ENCODE measurements at regions not wholly inside any gene's neighbourhood (a gene's known extent, or its start where the extent isn't known, plus 50 kb on each side); places are given as distances from the start of the nearest gene placed in this dataset.

- Histone ChIP-seq H2BK12ac (ENCODE audit: low read depth, low read length) (no peak overlapping the region), H3K23me2 (ENCODE audit: low read depth, low read length) (no peaks in the 10 kb centered on the region), H3K4ac (replicated peaks; ENCODE audit: insufficient read length, low read depth, low read length) (no peak overlapping the region), H2BK15ac (ENCODE audit: low read length) (no peak overlapping the region), H3K9ac (replicated peaks in 1 of 4; ENCODE audit: extremely low read depth in 1 of 4, low read depth in 3 of 4, low read length in 3 of 4) (no peak overlapping the region), H3K4me3 (ENCODE audit: extremely low read depth in 1 of 4, insufficient read depth in 2 of 4, low read depth in 3 of 4, low read length in 4 of 4) (no peak overlapping the region), H3K14ac (ENCODE audit: insufficient read length) (no peak overlapping the region), H2AFZ (ENCODE audit: low read length) (no peak overlapping the region), H3K4me1 (replicated peaks in 1 of 4; ENCODE audit: control insufficient read depth in 3 of 4, insufficient read depth in 4 of 4, low read length in 3 of 4) (peaks cover 0 to 2% (median 0%) of the 10 kb centered on the region in 4 experiments; a peak in 2 of 7 replicates), H3K56ac (replicated peaks; ENCODE audit: insufficient read length, low read depth, low read length) (no peak overlapping the region), H4K91ac (replicated peaks; ENCODE audit: insufficient read length, low read length) (no peak overlapping the region), H3K36me3 (ENCODE audit: control insufficient read depth in 2 of 4, insufficient read depth in 4 of 4, low read length in 3 of 4) (no peaks in the 10 kb centered on the region), H3K23ac (ENCODE audit: insufficient read length) (no peak overlapping the region), H2BK5ac (ENCODE audit: low read depth, low read length) (no peak overlapping the region), H2BK20ac (ENCODE audit: low read length) (no peak overlapping the region), H4K20me1 (replicated peaks in 1 of 2; ENCODE audit: control insufficient read depth in 1 of 2, insufficient read depth in 2 of 2, low read length in 2 of 2) (no peaks in the 10 kb centered on the region), H4K5ac (ENCODE audit: insufficient read length, low read depth, low read length) (no peak overlapping the region), H3K4me2 (ENCODE audit: insufficient read depth in 1 of 2, low read depth in 2 of 2, low read length in 2 of 2) (no peak overlapping the region), H2AK5ac (ENCODE audit: low read depth, low read length) (no peak overlapping the region), H3K27ac (ENCODE audit: low read depth, low read length) (no peak overlapping the region), H3K9me3 (ENCODE audit: insufficient read depth in 2 of 2, low read depth in 1 of 2, low read length in 1 of 2) (no peaks in the 10 kb centered on the region), H3K27me3 (replicated peaks in 1 of 4; ENCODE audit: control insufficient read depth in 3 of 4, extremely low read depth in 1 of 4, insufficient read depth in 3 of 4, low read length in 3 of 4) (no peaks in the 10 kb centered on the region; a peak in 1 of 7 replicates), H4K8ac (ENCODE audit: extremely low read depth, insufficient read depth, low read length) (no peak overlapping the region), H3K79me2 (ENCODE audit: control insufficient read depth in 1 of 2, insufficient read depth in 2 of 2, low read length in 2 of 2) (no peaks in the 10 kb centered on the region), H3K18ac (ENCODE audit: extremely low read depth, low read length) (no peak overlapping the region), H2BK120ac (replicated peaks; ENCODE audit: low read depth, low read length) (no peak overlapping the region), H3K79me1 (ENCODE audit: low read depth, low read length) (no peaks in the 10 kb centered on the region)
- FAIRE-seq: peak; percentile 71
- ChIA-PET CTCF (ENCODE audit: partially characterized antibody) (interaction anchor here (0.7 to 28.1 kb wide), 22 partner anchors 8 to 276 kb away, joined by 3 to 942 read pairs (median 4); partner anchors contain the start of genes APLNR and LRRC55), POLR2A (ENCODE audit: partially characterized antibody) (no interaction called here)
- 69% methylated on average over 5 of the region's 5 CpGs; no CpG with 5 or more reads in 1 of the 2 experiments for WGBS, 2 experiments (ENCODE audit: extremely low coverage in 1 of 2, insufficient coverage in 1 of 2, insufficient read length in 1 of 2, insufficient replicate concordance in 2 of 2, low coverage in 1 of 2, low lambda C conversion rate in 2 of 2, missing lambda C conversion rate in 1 of 2)
- DNase-seq (ENCODE audit: low read depth in 1 of 2, low spot score in 2 of 2): peak; percentile 13 to 52
- TF ChIP-seq RAD21 (IDR thresholded peaks at IDR 0.05 in 1 of 2, conservative IDR thresholded peaks at IDR 0.05 in 1 of 2; ENCODE audit: low read depth in 2 of 2, low read length in 2 of 2): peak; percentile 82 to 84
- peak; percentile 57; the same call in 1 of the 2 replicates for TF ChIP-seq YY1 (IDR thresholded peaks at IDR 0.05; ENCODE audit: low read depth, low read length)
- no peak for TF ChIP-seq CTBP2 (IDR thresholded peaks at IDR 0.05; ENCODE audit: borderline replicate concordance, insufficient read depth, insufficient read length, low read length)
- peak; percentile 43 to 67 (median 64) for TF ChIP-seq CTCF (IDR thresholded peaks at IDR 0.05; ENCODE audit: control extremely low read depth in 1 of 3, insufficient read depth in 1 of 3, low read depth in 1 of 3, low read length in 3 of 3)
Observed at GRCh38 chr11:57116654-57117053, 65.1 kb upstream of the LRRC55 start.
